CD4-positive, alpha-beta T cell treated with Interleukin-4 for 4 hours (primary cell): ENCODE measurements at regions not wholly inside any gene's neighbourhood (a gene's known extent, or its start where the extent isn't known, plus 50 kb on each side); places are given as distances from the start of the nearest gene placed in this dataset.
"Not testable (repeated sequence)": the region's sequence is repeated elsewhere in the genome, so short reads cannot be mapped to it uniquely, and the experiment has no call there.

Source experiments
- DNase-seq: peaks from one replicate; pipeline ENCODE4 v3.0.0-alpha.2; 2020

DNA sequence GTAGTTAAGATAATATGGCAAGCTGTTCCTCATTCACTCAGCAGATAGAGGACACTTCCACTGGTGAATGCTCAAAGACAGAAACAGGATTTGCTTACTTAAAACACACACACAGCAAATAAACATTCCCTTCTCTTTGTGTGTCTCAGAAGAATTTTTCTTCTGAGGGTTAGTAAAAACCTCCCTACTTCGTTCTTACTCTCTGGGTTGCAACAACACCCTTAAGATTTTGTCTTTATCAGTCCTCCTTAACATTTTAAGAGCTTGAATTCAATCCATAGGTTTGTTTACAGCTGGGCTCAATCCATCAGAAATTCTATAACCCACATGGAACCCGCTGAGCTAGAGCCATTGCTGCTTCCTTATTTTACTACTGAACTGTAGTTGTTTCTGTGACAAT is 237.4 kb upstream of the PIK3R1 start:
- no peak for DNase-seq

GRCh38 chr5:67976891-67977601 is 238.5 kb upstream of the PIK3R1 start:
- no peak for DNase-seq

GRCh38 chr5:67976181-67976580 is 239.4 kb upstream of the PIK3R1 start:
- no peak for DNase-seq

DNA sequence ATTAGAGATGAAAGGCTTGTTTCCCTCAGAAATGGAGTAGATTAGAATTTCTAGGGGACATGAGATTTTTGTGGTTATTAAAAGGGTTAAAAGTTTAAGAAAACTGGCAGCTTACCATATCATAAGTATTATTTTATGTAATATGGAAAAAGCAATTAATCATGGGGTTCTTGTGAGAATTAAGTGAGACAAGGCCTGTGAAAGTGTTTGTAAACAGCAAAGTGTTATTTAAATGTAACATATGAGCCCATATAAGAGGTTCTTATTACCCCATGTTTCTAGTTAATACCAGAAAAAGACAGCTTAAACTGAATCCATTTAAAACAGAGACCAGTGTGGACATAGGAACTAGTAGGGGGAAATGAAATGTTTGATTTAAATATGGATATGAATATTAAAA is 241.1 kb upstream of the PIK3R1 start:
- DNase-seq: no peak

DNA sequence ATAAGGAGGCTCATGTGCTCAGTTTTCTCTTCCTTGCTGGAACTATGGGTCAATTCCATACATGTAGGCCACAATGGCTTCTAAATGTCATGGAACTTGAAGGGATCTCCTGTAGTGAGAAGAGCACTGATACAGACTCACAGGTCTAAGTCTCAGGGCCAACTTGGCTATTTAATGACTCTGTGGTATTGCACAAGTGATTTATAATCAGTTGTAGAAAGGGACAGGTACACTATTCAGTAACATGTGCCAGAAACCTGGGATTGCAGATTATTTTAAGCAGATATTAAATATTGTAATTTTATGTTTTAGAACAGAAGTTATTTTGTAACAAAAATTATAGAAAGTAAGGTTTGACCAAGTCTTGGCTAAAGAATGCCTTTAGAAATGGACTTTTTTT is 241.5 kb upstream of the PIK3R1 start:
- no peak for DNase-seq

GRCh38 chr5:67971971-67972821 is 243.4 kb upstream of the PIK3R1 start:
- DNase-seq: no peak

DNA sequence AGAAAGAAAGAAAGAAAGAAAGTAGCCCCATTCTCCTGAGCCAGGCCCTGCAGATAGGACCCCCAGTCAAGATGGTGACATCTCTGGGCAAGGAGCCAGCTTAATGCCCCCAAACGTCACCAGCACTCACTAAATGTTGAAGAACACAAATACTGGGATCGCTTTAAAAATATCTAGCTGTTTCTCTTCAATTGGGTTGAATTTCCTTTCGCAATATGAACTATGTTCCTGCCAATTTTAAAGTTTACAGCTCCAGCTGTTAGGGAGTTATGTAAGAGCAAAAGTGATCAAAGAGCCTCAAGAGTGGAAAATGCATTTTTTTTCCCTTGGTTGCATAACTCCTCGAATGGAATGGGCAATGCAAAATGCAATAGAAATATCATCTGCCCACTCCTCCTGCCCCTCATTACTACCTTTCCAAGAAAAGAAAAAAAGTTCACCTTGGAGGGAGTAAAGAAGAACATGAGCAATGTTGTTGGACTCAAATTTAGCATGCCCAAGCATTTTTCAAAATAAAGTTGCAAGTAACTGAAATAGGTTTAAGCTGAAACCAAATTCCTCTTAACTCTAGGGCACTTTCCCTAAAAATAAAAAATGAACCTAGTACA is 244.2 kb upstream of the PIK3R1 start:
- no peak for DNase-seq

DNA sequence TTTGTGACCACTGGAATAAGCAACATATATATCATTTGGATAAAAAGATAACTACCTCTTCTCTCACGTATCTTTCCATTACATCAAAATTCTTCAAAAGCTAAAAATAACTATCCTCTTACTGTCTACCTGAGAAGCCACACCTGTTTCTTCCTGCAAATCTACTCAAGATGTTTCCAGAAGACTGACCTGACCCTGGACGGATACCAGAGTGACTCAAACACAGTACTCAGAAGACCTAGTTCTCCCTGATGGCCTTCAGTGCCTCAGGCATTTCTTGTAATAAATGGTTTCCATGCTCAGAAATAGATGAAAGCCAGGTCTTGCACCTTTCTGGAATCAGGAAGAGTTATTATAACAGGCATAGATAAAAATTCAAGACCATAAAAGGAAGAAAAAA is 245.9 kb upstream of the PIK3R1 start:
- no peak for DNase-seq

DNA sequence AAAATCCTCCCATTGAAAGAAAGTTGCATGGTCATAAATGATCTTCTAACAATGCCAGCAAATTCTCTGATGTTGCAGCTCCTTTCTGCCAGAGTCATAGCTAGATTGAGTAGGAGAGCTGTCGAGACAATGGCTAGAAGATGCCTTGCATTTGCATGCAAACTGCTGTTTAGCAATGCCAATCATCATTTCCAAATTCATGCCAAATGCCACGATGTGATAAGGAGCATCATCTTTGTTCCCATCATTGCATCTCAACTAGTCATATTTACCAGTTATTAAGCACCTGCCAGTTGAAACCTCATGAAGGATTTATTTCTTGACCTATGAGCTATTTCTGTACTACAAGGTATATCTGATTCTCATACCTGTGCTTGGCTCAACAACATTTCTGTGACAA is 246.4 kb upstream of the PIK3R1 start:
- no peak for DNase-seq

DNA sequence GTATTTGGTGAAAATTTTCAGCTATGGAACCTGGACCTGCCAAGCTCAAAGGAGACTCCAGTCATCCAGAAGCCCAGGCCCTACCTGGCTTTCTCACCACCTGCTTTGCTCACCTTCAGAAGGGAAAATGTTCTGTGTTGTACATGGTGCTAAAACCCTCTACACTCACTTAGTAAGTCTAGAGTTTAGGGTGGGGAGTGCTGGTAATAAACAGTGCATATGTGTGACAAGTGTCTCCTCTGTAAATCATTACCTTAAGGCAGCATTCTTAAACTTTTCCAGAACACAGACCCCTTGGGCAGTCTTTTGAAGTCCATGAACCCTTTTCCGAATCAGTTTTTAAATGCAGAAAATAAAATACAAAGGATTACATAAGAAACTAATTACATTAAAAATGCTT is 248.8 kb upstream of the PIK3R1 start:
- DNase-seq: no peak

GRCh38 chr5:67964619-67965018 is 250.9 kb upstream of the PIK3R1 start:
- no peak for DNase-seq

GRCh38 chr5:67963789-67964519 is 251.6 kb upstream of the PIK3R1 start:
- DNase-seq: no peak

DNA sequence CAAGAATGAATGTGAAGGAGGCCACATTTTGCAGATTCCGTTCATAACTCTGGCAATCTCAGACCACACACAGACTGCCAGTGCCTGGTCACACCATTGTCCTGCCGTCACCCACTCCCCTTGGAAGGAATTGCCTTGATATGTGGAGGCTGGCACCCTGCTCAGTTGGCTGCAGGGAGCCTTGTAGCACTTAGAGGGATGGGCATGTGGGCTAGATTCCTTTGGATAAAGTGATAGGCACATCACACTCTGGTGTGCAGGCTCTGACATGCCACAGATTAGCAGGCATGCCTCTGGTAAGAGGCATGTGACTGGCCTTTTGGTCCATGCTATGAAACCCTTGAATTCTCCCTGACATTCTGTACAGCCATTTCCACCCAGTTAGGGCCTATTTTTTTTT is 254.6 kb upstream of the PIK3R1 start:
- no peak for DNase-seq

DNA sequence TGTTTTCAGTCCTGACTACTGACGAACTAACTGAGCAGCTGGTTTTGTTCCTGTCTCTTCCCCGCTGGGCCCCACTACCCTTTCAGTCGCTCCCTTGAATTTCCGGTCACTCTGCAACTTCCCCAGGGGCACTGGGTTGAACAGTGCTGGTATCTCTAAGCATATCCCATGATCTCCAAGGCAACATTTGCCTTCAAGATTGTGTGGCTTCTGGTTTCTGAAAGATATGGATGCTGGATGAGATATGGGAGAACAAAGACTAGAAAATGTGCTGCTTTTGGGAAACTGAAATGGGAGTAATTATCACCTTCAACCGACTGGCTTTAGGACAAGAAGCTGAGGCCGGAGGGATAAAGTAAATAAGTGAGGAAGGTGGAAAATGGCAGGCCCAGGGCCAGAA is 258.2 kb upstream of the PIK3R1 start:
- no peak for DNase-seq

GRCh38 chr5:67954351-67954750 is 261.2 kb upstream of the PIK3R1 start:
- DNase-seq: no peak

DNA sequence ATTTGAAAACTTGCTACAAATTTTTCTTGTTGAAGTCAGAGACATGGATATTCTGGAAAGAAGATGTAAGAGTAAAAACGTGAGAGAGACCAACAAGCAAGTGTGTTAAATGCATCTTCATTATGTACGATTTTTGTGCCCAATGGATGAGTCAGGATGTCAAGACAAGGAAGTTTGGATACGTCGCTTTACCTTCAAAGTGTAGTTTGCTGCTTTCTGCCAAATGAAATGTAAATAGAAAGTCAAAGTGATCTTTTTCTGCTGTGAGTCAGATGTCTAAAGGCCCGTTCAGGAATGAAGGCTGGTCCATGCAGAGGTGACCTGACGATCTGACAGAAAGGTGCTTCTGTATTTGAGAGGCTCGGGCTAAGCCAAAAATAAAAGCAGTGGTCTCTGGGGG is 273.1 kb upstream of the PIK3R1 start:
- DNase-seq: no peak

DNA sequence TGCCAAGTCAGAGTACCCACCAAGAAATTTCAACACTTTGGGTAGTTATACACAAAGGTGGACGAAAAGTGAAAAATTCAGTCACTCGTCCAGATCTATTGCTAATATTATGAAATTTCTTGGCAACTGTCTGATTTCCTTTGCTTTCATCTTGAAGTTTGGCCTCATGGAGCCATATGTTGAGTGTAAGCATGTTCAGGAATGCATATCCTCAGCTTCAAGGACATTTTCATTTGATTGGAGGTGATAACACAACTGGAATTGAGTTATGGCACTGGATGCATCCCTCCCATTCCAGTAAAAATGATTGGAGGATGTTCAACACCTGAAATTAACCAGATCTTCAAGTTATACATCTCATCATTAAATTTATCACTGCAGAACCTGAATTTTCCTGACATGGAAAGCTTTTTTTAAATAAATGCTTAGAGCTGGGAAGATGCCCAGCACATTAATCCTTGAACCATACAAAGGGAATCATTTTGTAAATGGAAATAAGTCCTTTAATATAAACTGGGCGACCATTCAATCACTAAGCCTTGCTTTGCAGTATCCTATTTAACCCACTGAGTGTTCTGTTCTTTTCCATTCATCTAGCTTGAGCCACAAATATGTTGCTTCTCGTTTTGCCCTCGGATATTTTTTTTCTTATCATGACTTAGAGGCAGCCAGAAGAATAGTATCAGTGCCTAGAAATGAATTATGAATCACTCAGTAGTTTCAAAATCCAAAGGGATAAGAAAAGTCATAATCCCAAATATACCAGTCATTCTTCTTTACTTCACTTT is 273.7 kb upstream of the PIK3R1 start:
- DNase-seq: no peak

- no peak for DNase-seq
Observed at GRCh38 chr5:67935908-67936566, 279.5 kb upstream of the PIK3R1 start.

GRCh38 chr5:67934976-67935375 is 280.6 kb upstream of the PIK3R1 start:
- no peak for DNase-seq

DNA sequence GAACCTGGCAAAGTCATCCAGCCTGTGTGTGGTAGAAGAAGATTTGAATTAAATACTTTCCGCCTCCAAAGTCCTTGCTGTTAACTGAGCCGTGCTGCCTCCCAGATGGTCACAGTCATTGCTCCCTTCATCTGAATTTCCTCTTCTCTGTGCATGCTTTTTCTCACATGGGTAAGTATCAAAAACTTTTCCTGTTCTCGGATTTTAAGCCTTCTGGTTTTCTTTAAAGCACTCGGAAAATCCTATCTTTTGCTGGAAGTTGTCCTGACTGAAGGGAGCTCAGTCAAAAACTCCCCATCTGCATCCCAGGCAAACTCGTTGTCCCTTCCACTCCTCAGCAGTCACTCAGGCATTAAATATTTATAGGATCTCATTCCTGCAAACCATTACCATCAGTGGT is 290.0 kb upstream of the PIK3R1 start:
- DNase-seq: no peak

DNA sequence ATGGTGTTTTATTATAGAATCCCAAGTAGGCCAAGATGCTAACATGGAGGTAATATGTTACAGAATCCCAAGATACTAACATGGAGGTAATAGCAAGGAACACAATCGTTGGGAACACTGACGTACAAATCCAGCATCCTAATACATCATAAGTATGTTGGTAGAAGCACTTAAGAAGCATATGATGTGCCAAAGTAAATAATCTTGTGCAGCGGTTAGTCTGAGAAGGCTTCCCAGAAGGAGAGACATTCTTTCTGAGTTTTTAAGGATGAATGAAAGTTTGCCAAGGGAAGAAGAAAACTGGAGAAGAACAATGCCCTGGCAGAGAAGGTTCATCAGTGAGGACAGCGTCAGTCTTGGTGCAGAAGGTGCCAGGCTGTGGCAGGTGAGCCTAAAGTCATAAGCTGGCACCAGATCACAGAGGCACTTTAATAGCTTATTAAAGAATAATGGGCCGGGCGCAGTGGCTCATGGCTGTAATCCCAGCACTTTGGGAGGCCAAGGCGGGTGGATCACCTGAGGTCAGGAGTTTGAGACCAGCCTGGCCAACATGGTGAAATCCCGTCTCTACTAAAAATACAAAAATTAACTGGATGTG is 294.5 kb upstream of the PIK3R1 start:
- DNase-seq: no peak

- DNase-seq: not testable (repeated sequence)
Observed at GRCh38 chr5:67919532-67919931, 296.0 kb upstream of the PIK3R1 start.
